Body of pancreas (tissue), 4 donors: ENCODE measurements at regions not wholly inside any gene's neighbourhood (a gene's known extent, or its start where the extent isn't known, plus 50 kb on each side); places are given as distances from the start of the nearest gene placed in this dataset.

Source experiments
- POLR2A ChIP-seq, 3 donors: fragments of 450-650 bp; IDR thresholded peaks; one replicate each; pipeline ENCODE4 v1.6.1; 2016; ENCODE audit warnings: antibody characterized with exemption in 3 of 3, mild to moderate bottlenecking in 2 of 3
- TF ChIP-seq, protein P1 (sequence below), 7 experiments: fragments of 450-650 bp in 4 of 7; fragments of 200-600 bp in 3 of 7; sonication (generic) in 3 of 7; IDR thresholded peaks; one replicate each; pipeline ENCODE4 v1.5.1; 2016 to 2019; ENCODE audit warnings: antibody characterized with exemption in 7 of 7

DNA sequence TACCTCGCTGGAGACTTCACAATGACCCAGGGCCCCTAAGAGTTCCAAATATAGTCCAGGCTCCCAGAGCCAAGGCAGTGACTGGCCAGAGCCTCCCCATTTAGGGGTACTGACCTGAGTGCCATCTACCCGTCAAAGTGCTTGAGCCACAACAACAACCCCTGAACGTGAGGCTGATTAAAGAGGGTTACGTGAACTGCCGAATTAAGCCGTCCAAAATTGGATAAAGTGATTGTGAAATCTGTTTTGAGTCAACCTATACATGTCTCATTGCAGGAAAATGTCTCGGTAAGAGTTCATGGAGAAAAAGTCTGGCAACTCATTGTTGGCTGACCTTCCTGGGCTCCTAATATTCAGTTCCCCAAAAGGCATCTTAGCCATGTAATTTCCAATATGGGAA lies 116.3 kb downstream of the TTC32 start:
- TF ChIP-seq, protein P1, sequence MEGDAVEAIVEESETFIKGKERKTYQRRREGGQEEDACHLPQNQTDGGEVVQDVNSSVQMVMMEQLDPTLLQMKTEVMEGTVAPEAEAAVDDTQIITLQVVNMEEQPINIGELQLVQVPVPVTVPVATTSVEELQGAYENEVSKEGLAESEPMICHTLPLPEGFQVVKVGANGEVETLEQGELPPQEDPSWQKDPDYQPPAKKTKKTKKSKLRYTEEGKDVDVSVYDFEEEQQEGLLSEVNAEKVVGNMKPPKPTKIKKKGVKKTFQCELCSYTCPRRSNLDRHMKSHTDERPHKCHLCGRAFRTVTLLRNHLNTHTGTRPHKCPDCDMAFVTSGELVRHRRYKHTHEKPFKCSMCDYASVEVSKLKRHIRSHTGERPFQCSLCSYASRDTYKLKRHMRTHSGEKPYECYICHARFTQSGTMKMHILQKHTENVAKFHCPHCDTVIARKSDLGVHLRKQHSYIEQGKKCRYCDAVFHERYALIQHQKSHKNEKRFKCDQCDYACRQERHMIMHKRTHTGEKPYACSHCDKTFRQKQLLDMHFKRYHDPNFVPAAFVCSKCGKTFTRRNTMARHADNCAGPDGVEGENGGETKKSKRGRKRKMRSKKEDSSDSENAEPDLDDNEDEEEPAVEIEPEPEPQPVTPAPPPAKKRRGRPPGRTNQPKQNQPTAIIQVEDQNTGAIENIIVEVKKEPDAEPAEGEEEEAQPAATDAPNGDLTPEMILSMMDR (IDR thresholded peaks at IDR 0.05), result no peak
- TF ChIP-seq POLR2A (IDR thresholded peaks at IDR 0.05), result no peak
